A673 (cell line): ENCODE measurements at regions not wholly inside any gene's neighbourhood (a gene's known extent, or its start where the extent isn't known, plus 50 kb on each side); places are given as distances from the start of the nearest gene placed in this dataset.
A peak's percentile ranks its signal among the peaks of the same experiment; 100 is the strongest.

Experiments
- BruUV-seq: library from RNA; stranded (reverse); fragments of 400-500 nt; replicated peaks from 2 replicates; lab custom pipeline; 2021; lab: Mats Ljungman, UMichigan
- CTCF ChIA-PET: fragments of 300-600 bp; sonication (Branson Sonifier 250); formaldehyde crosslinking; loops from one replicate; lab custom pipeline; 2022; ENCODE audit warnings: antibody characterized with exemption; lab: Charles Lee
- POLR2A ChIA-PET: fragments of 300-600 bp; sonication (Branson Sonifier 250); formaldehyde crosslinking; loops from one replicate; lab custom pipeline; 2022; ENCODE audit warnings: antibody characterized with exemption; ENCODE audit not compliant: low non-redundant PET; lab: Charles Lee
- DNase-seq: peaks from one replicate; pipeline ENCODE4 v3.0.0-alpha.2; 2015; ENCODE audit warnings: low spot score
- H3K27ac ChIP-seq: fragments of 200-600 bp; sonication (generic); 2 replicates; pipeline ENCODE4 v1.5.1; 2016; ENCODE audit warnings: mixed run types, low read depth, mild to moderate bottlenecking, mixed read lengths, antibody characterized with exemption, low read length; ENCODE audit not compliant: poor library complexity, severe bottlenecking
- H3K27me3 ChIP-seq: fragments of 200-600 bp; sonication (generic); replicated peaks from 2 replicates; pipeline ENCODE4 v1.6.1; 2017; ENCODE audit warnings: mixed run types, low read depth, mild to moderate bottlenecking, mixed read lengths, antibody characterized with exemption, low read length; ENCODE audit not compliant: insufficient read depth, poor library complexity
- H3K36me3 ChIP-seq: fragments of 200-600 bp; sonication (generic); 2 replicates; pipeline ENCODE4 v1.6.1; 2016; ENCODE audit warnings: mixed run types, mild to moderate bottlenecking, mixed read lengths, antibody characterized with exemption, low read length; ENCODE audit not compliant: insufficient read depth, poor library complexity, severe bottlenecking
- H3K4me1 ChIP-seq: fragments of 200-600 bp; sonication (generic); 2 replicates; pipeline ENCODE4 v1.6.1; 2017; ENCODE audit warnings: mixed run types, mild to moderate bottlenecking, mixed read lengths, antibody characterized with exemption, low read length; ENCODE audit not compliant: insufficient read depth, poor library complexity, severe bottlenecking
- H3K4me3 ChIP-seq: fragments of 200-600 bp; sonication (generic); 2 replicates; pipeline ENCODE4 v1.5.1; 2016; ENCODE audit warnings: low read depth, mixed run types, mild to moderate bottlenecking, mixed read lengths, low read length; ENCODE audit not compliant: poor library complexity, severe bottlenecking
- H3K9me3 ChIP-seq: fragments of 200-600 bp; sonication (generic); 2 replicates; pipeline ENCODE4 v1.6.1; 2016; ENCODE audit warnings: mixed run types, low read depth, mild to moderate bottlenecking, mixed read lengths, antibody characterized with exemption, low read length; ENCODE audit not compliant: poor library complexity, severe bottlenecking
- CTCF ChIP-seq: fragments of 300-800, 200-600 bp; sonication (generic); conservative IDR thresholded peaks from 2 replicates; pipeline ENCODE4 v1.5.1; 2017; ENCODE audit warnings: low read depth, mild to moderate bottlenecking, antibody characterized with exemption, low read length, moderate library complexity, mixed read lengths
- EZH2 ChIP-seq: fragments of 200-600 bp; sonication (generic); IDR thresholded peaks from 2 replicates; pipeline ENCODE4 v1.6.1; 2017; ENCODE audit warnings: borderline replicate concordance, low read depth, mild to moderate bottlenecking, mixed read lengths, antibody characterized with exemption, low read length; ENCODE audit not compliant: poor library complexity, severe bottlenecking
- intact Hi-C: fragments of 100-400 bp; cut with micrococcal nuclease; formaldehyde crosslinking; loops from one replicate; pipeline ENCODE4 v1.10.0; 2022; ENCODE audit not compliant: unreplicated experiment

DNA sequence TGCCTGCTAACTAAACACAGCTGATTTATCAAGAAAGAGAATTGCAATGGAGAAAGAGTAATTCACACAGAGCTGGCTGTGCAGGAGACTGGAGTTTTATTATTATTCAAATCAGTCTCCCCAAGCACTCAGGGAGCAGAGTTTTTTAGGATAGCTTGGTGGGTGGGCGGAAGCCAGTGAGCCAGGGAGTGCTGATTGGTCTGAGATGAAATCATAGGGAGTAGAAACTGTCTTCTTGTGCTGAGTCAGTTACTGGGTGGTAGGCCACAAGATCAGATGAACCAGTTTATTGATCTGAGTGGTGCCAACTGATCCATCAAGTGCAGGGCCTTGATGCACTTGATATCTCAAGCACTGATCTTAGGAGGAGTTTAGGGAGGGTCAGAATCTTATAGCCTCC is 891.9 kb upstream of the CADM2 start:
- Histone ChIP-seq H3K27ac (no peak overlapping the region), H3K27me3 (no peaks in the 10 kb centered on the region), H3K36me3 (no peaks in the 10 kb centered on the region), H3K4me1 (no peaks in the 10 kb centered on the region), H3K9me3 (no peaks in the 10 kb centered on the region), H3K4me3 (no peak overlapping the region)
- POLR2A ChIA-PET = no interaction called here
- DNase-seq = peak; percentile 28
- TF ChIP-seq EZH2 (no peak), CTCF (no peak)
- intact Hi-C loops = no loop called here
- CTCF ChIA-PET = no interaction called here
- no TSS peak for BruUV-seq

DNA sequence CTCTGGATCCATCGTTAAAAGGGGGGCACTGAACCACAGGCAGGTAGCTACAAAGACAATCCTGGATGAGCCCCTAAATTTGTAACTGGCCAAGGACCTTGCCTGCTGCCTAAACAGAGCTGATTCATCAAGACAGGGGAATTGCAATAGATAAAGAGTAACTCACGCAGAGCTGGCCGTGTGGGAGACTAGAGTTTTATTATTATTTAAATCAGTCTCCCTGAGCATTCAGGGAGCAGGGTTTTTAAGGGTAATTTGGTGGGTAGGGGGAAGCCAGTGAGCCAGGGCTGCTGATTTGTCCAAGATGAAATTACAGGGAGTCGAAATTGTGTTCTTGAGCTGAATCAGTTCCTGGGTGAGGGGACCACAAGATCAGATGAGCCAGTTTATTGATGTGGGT is 885.1 kb upstream of the CADM2 start:
- no peak for DNase-seq
- Histone ChIP-seq H3K36me3 (no peaks in the 10 kb centered on the region), H3K27ac (no peak overlapping the region), H3K27me3 (no peaks in the 10 kb centered on the region), H3K4me1 (no peaks in the 10 kb centered on the region), H3K4me3 (no peak overlapping the region), H3K9me3 (no peaks in the 10 kb centered on the region)
- TF ChIP-seq EZH2 (no peak), CTCF (no peak)
- ChIA-PET POLR2A (no interaction called here), CTCF (no interaction called here)
- intact Hi-C loops = no loop called here
- BruUV-seq = no TSS peak

DNA sequence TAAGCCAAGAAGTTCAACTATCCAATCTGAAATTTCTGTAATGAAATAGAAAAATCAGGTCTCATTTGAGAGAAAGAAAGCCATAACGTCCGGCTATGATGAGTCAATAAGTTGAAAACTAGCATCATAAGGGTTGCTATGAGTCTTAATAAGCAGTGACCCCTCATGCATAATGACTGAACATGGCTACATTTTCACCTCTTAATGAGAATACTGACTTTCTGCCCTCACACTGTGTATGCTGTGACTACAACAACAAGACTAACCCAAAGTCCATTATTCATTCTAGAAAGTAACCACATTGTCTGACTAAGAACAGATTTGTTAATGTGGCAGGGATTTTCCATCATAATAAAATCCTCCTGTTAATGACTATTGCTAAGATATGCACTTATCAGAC is 884.0 kb upstream of the CADM2 start:
- no peaks in the 10 kb centered on the region for H3K9me3 ChIP-seq
- BruUV-seq = no TSS peak
- CTCF ChIA-PET = no interaction called here
- POLR2A ChIA-PET = no interaction called here
- DNase-seq = no peak
- no peaks in the 10 kb centered on the region for H3K27me3 ChIP-seq
- no peak overlapping the region for H3K27ac ChIP-seq
- H3K36me3 ChIP-seq = no peaks in the 10 kb centered on the region
- H3K4me3 ChIP-seq = no peak overlapping the region
- TF ChIP-seq EZH2 = no peak
- TF ChIP-seq CTCF = no peak
- intact Hi-C loops = no loop called here
- H3K4me1 ChIP-seq = no peaks in the 10 kb centered on the region
